HL-60 (cell line): ENCODE measurements at regions not wholly inside any gene's neighbourhood (a gene's known extent, or its start where the extent isn't known, plus 50 kb on each side); places are given as distances from the start of the nearest gene placed in this dataset.
"Not testable (repeated sequence)": the region's sequence is repeated elsewhere in the genome, so short reads cannot be mapped to it uniquely, and the experiment has no call there.

ENCODE experiments used
- DNase-seq, 2 experiments: peaks; one replicate each; pipeline ENCODE4 v3.0.0-alpha.2; 2010 to 2020; ENCODE audit warnings: low read depth in 1 of 2, low spot score in 1 of 2
- H3K27ac ChIP-seq: fragments of 250-450 bp; sonication (Bioruptor Pico); replicated peaks from 2 replicates; pipeline ENCODE4 v1.5.1; 2020; ENCODE audit warnings: mild to moderate bottlenecking, moderate library complexity
- H3K27me3 ChIP-seq: fragments of 250-450 bp; sonication (Bioruptor Pico); 2 replicates; pipeline ENCODE4 v1.5.1; 2021; ENCODE audit warnings: mild to moderate bottlenecking, moderate library complexity; ENCODE audit not compliant: insufficient read depth, poor library complexity, severe bottlenecking
- H3K4me3 ChIP-seq: replicated peaks from 2 replicates; pipeline ENCODE4 v1.5.1; 2011; ENCODE audit warnings: mild to moderate bottlenecking, control low read depth, low read length; ENCODE audit not compliant: insufficient read depth
- CTCF ChIP-seq: IDR thresholded peaks from one replicate; pipeline ENCODE4 v1.5.1; 2011; ENCODE audit warnings: low read length, control low read depth, inconsistent platforms; ENCODE audit not compliant: insufficient read depth
- GABPA ChIP-seq: IDR thresholded peaks from 2 replicates; pipeline ENCODE4 v1.6.1; 2012; ENCODE audit warnings: low read depth
- POLR2AphosphoS5 ChIP-seq: IDR thresholded peaks from 2 replicates; pipeline ENCODE4 v1.6.1; 2012; ENCODE audit warnings: low read depth
- REST ChIP-seq: IDR thresholded peaks from 2 replicates; pipeline ENCODE4 v1.6.1; 2012; ENCODE audit warnings: low read depth; ENCODE audit not compliant: insufficient replicate concordance
- SPI1 ChIP-seq: IDR thresholded peaks from 2 replicates; pipeline ENCODE4 v1.6.1; 2012; ENCODE audit warnings: low read depth, mild to moderate bottlenecking, borderline replicate concordance

- no peak for DNase-seq
- no peak overlapping the region for H3K4me3 ChIP-seq
- TF ChIP-seq GABPA: no peak
- no peak for TF ChIP-seq REST
- TF ChIP-seq CTCF: no peak
- no peak for TF ChIP-seq SPI1
- no peak for TF ChIP-seq POLR2AphosphoS5
- H3K27ac ChIP-seq: no peak overlapping the region
- no peaks in the 10 kb centered on the region for H3K27me3 ChIP-seq
Observed at GRCh38 chr5:179405054-179405416, 59.8 kb upstream of the ADAMTS2 start.

GRCh38 chr5:179404321-179405053 lies 59.2 kb upstream of the ADAMTS2 start:
- no peak overlapping the region for H3K27ac ChIP-seq
- H3K27me3 ChIP-seq: no peaks in the 10 kb centered on the region
- no peak for TF ChIP-seq CTCF
- no peak for TF ChIP-seq REST
- TF ChIP-seq GABPA: no peak
- TF ChIP-seq POLR2AphosphoS5: no peak
- no peak for TF ChIP-seq SPI1
- DNase-seq: no peak
- H3K4me3 ChIP-seq: no peak overlapping the region

GRCh38 chr5:179403426-179404147 lies 58.3 kb upstream of the ADAMTS2 start:
- H3K4me3 ChIP-seq: no peak overlapping the region
- TF ChIP-seq CTCF (no peak), POLR2AphosphoS5 (no peak), SPI1 (no peak), REST (no peak), GABPA (no peak)
- no peak overlapping the region for H3K27ac ChIP-seq
- no peak for DNase-seq
- no peaks in the 10 kb centered on the region for H3K27me3 ChIP-seq

- H3K4me3 ChIP-seq, DNase-seq, H3K27ac ChIP-seq, H3K27me3 ChIP-seq: not testable (repeated sequence)
Observed at GRCh38 chr5:179400435-179400834, 55.2 kb upstream of the ADAMTS2 start.
